ENCODE measurements at regions not wholly inside any gene's neighbourhood (a gene's known extent, or its start where the extent isn't known, plus 50 kb on each side); places are given as distances from the start of the nearest gene placed in this dataset.

- DNase-seq (ENCODE audit: low spot score): no peak
These were observed 487.1 kb downstream of the TCERG1L start for GRCh38 chr10:130824230-130825014.

GRCh38 chr10:130833596-130833995 is 477.9 kb downstream of the TCERG1L start:
- no peak for DNase-seq (ENCODE audit: low spot score)

DNA sequence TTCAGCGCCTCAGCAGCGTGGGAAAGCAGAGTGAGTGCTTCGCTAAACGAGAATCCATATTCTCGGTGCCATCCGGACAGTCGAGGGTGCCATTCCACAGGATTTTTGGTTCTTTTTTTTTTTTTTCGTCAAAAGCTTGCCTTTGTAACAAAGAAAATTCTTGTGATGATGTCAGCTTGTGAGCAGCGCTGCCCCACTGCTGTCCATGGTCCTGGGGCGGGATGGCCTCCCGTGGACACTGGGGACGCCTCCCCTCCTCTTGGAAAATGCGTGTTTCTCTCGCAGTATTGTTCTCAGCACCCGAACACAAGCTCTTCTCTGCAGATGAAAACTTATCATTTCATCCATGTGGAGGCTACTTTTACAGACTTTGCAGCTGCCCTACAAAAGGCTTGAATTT is 477.4 kb downstream of the TCERG1L start:
- no peak for DNase-seq (ENCODE audit: low spot score)

DNA sequence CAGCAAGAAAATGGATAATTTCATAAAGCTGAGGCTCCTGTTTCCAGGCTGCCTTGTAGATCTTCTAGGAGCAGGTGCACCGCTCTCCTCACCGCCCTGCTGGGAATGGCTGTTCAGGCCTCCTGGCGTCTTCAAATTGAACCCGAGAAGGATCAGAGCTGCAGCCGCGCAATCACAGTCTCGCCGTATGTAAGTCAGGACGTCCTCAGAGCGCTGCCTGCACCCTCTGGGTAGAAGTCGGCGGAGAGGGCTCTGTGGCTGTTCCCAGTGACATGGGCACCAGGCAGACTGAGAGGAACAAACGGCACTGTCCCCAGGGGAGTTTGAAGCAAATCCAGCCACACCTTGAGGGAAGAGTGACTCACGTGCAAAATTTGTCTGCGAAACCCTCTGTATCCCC is 476.9 kb downstream of the TCERG1L start:
- no peak for DNase-seq (ENCODE audit: low spot score)

- no peak for DNase-seq (ENCODE audit: low spot score)
These were observed 476.5 kb downstream of the TCERG1L start for GRCh38 chr10:130835068-130835467.

DNA sequence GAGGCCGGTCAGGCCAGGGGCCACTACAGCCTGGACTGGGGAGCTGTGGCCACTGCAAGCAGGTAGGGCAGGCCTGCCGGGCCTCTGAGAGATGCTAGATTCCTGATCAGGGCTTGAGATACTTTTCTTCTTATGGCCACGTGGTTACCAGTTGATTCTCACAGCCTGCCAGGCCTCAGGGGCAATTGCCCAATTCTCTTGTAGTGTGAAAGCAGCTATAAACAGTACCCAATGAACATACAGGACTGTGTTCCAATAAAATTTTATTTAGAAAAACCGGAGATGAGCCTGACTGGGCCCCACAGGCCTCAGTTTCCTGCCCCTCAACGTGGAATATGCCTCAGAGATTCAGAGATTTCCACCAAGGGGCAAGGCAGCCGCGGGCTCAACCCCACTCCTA is 475.2 kb downstream of the TCERG1L start:
- DNase-seq (ENCODE audit: low spot score): no peak

DNA sequence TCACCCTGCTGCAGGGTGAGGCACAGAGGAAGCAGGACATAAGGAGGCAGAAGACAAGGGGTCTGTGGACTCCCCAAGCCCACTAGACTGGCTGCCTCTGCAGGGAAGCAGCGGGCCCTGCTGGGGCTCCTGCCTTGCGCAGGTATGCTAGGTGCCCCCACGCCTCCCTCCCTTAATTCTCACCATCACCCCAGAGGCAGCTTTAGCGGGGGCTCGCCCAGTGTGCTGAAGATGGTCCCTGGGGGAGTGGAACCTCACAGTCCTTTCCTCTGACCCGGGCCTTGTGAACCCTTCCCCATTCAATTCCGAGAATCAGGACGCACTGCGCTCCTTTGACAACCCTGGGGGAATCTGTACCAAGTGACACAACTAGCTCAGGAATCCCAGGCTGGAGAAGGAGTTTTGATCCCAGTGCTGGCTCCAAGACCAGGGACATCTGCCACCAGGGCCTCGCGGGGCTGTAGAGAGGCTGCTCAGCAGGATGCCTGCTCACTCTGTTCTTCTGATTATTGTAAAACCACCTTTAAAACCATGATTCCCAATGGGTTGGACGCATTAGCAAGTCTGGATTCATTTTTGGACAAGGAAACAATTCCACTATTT is 468.4 kb downstream of the TCERG1L start:
- DNase-seq (ENCODE audit: low spot score): no peak

DNA sequence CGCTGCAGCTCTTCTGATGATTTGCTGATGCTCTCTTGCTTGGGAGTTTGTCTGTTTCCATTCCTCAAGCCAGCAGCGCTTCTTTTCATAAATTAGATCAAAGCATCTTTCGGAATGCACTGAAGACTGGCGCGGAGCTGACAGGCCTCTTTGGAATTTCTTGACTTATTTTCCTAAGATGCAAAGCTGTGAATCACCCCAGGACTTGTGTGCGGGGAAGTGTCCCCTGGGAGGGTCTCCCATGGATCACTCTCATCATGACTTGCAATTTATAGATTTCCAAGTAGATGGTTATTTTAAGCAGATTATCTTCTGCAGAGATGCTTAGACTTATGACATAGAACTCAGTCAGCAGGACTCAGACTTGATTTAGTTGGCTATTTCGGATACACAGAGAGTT is 467.2 kb downstream of the TCERG1L start:
- DNase-seq (ENCODE audit: low spot score): no peak

- no peak for DNase-seq (ENCODE audit: low spot score)
These were observed 464.4 kb downstream of the TCERG1L start for GRCh38 chr10:130847170-130847569.

DNA sequence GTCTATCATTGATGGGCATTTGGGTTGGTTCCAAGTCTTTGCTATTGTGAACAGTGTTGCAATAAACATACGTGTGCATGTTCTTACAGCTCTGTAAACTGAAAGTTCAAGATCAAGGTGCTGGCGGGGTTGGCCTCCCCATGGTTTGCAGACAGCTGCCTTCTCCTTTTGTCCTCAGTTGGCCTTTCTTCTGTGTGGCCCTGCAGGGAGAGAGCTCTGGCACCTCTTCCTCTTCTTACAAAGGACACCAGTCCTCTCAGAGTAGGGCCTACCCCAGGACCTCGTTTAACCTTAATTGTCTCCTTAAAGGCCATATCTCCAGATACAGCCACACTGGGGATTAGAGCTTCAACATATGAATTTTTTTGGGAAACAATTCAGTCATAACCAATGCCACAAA is 462.7 kb downstream of the TCERG1L start:
- no peak for DNase-seq (ENCODE audit: low spot score)

DNA sequence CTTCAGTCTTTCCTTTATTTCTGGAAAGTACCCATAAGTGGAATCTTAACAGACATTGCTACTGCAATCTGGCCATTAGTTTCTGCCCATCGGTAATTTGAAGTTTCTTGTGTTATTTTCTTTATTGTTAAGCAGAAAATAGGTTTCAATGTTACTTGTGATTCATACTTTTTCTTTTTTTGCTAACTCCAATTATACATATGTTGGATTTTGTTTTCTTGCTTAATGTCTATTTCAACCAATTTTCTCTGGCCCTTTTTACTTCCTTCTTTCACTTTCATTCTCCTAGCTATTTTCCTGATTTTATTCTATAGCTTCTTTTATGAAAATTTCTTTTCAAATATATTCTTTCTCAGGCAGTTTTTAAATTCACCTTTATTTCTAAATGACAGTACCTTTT is 457.4 kb downstream of the TCERG1L start:
- DNase-seq (ENCODE audit: low spot score): no peak

DNA sequence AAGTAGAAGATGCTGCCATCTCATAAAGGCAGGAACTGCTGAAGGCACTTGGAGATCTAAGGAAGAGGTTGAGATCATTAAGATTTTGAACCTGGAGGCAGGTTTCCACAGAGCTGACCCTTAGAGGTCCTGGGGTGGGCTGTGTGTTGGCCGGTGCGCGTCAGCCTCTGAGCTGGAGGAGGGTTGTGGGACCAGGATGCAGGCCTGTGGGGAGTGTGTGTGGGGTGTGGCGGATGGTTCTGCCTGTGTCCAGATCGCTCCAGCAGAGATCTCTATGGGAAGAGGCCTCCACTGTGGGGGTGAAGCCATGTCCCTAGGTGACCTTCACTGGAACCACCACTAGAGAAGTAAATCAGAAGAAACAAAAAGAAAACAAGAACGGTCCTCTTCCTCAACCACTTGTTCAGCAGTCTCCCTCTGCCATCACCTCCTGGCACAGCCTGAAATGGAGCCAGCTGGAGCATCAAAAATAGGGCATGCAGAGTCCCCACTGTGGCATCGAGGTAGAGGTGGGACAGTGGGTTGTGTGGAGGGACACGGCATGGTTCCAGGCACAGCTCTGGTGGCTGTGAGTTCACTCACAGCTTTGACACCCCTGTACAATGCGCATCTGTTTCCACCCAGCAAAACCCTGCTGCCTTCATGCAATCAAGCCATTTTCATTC is 453.8 kb downstream of the TCERG1L start:
- DNase-seq (ENCODE audit: low spot score): no peak

- no peak for DNase-seq (ENCODE audit: low spot score)
These were observed 452.9 kb downstream of the TCERG1L start for GRCh38 chr10:130858626-130859025.

DNA sequence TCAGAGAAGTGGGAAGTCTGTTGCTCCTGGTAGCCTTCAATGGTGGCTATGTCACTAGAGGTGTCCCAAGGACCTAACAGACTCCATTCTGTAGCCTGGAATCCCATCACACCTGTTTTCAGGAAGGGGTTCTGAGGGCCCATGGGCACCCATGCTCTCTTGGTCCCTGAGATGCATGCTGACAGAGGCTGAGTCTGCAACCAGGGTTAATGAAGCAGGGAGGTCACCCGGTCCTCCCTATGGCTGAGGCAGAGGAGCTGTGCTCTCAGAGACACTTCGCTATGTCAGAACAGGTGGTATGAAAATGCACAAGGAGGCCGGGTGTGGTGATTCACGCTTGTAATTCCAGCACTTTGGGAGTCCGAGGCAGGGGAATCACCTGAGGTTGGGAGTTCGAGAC is 452.1 kb downstream of the TCERG1L start:
- no peak for DNase-seq (ENCODE audit: low spot score)

DNA sequence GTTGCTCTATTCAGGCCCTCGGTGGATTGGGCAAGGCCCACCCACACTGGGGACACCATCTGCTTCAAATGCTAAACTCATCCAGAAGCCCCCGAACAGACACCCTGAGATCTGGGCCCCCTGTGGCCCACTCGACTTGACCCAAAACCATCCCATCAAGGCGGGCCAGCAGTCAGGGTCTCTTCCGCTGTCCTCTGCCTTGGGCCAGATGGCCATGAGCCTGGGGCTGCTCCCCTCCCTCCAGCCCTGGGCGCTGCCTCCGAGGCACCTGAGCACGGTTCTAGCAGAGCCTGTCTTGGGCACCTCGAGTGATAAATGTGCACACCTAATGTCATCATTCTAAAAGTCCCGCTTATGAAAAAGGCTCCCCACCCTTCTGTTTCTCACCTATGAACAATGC is 449.4 kb downstream of the TCERG1L start:
- no peak for DNase-seq (ENCODE audit: low spot score)

DNA sequence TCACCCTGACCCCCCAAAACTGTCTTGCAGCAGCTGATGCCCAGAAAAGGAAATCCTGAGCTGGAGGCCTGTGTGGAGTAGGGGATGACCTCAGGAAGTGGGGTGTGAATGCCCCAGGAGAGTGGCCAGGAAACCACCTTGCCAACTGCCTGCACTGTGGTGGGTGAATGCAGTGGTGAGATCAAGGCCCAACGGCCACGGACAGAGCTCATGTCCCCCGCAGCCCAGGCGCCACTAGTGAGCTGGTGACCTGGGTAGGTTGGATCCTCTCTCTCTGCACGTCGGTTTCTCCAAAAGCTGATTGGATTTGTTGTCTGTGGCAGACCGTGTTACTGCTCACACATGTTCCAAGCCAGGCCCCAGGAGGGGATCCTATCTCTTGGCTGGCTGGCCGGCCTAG is 448.9 kb downstream of the TCERG1L start:
- DNase-seq (ENCODE audit: low spot score): no peak

GRCh38 chr10:130863044-130863443 is 448.5 kb downstream of the TCERG1L start:
- no peak for DNase-seq (ENCODE audit: low spot score)

- DNase-seq (ENCODE audit: low spot score): no peak
These were observed 446.3 kb downstream of the TCERG1L start for GRCh38 chr10:130864961-130865818.

DNA sequence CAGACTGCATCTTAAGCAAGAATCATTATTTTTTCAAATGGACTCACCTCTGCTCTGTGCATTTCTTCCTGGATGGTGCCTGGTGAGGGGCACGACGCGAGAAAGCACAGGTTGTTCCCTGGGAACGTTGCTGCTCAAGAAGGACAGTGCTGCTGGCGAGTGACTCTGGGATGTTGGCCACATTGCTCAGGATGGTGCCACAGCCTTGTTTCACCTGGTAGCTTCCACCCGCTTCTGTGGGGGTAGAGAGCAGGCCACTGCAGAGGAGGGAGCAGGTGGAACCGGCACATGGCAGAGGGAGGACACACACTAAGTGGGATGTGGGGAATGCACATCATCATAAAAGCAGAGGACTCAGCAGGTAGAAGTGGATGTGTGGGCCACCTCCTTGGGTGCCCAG is 444.7 kb downstream of the TCERG1L start:
- no peak for DNase-seq (ENCODE audit: low spot score)

GRCh38 chr10:130867446-130868194 is 443.9 kb downstream of the TCERG1L start:
- DNase-seq (ENCODE audit: low spot score): no peak

DNA sequence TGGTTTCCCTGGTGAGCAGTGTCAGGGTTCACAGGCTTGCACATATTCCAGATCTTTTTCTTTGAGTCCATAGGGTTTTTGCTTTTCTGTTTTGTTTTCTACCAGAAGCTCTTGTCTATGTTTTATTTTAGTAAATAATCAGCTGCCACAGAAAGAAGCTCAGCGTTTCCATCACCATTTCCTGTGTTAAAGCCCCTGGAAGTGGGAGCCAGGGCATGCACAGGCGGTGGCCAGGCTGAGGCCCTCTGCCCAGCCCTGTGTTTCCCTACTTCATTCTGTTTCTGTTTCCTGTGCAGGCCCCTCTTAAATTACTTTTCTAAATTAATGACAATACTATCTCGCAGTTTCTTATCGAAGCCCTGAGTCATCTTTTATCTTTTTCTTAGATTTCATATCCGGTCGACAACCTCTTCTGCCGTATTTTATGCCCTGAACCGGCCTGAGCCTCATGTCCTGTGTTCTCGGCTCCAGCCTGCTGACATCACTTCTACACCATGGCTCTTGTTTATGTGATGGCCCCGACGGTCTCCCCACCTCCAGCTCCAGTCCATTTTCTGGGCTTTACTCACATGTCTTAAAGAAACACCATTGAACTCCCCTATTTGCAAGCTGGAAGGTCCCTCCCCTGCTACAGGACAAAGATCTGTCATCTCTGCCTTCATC is 442.2 kb downstream of the TCERG1L start:
- no peak for DNase-seq (ENCODE audit: low spot score)
